Fibroblast of the aortic adventitia (primary cell): ENCODE measurements at regions not wholly inside any gene's neighbourhood (a gene's known extent, or its start where the extent isn't known, plus 50 kb on each side); places are given as distances from the start of the nearest gene placed in this dataset.

Experiments
- DNase-seq: peaks from one replicate; pipeline ENCODE4 v3.0.0-alpha.2; 2010; ENCODE audit warnings: low read depth
- H3K4me3 ChIP-seq: 2 replicates; pipeline ENCODE4 v1.5.1; 2011; ENCODE audit warnings: low read depth, mild to moderate bottlenecking, control low read depth, low read length, moderate library complexity
- CTCF ChIP-seq: IDR thresholded peaks from 2 replicates; pipeline ENCODE4 v1.5.1; 2011; ENCODE audit warnings: mild to moderate bottlenecking, low read length, control low read depth, inconsistent platforms; ENCODE audit not compliant: insufficient read depth

- no peak for TF ChIP-seq CTCF
Measured at GRCh38 chr6:11425431-11425871, 112.1 kb upstream of the TMEM170B start.

GRCh38 chr6:11424395-11425034 lies 113.0 kb upstream of the TMEM170B start:
- H3K4me3 ChIP-seq = no peak overlapping the region
- no peak for TF ChIP-seq CTCF
- no peak for DNase-seq

More at GRCh38 chr6:11425431-11425871, 112.1 kb upstream of the TMEM170B start:
- no peak for DNase-seq
- H3K4me3 ChIP-seq = no peak overlapping the region

DNA sequence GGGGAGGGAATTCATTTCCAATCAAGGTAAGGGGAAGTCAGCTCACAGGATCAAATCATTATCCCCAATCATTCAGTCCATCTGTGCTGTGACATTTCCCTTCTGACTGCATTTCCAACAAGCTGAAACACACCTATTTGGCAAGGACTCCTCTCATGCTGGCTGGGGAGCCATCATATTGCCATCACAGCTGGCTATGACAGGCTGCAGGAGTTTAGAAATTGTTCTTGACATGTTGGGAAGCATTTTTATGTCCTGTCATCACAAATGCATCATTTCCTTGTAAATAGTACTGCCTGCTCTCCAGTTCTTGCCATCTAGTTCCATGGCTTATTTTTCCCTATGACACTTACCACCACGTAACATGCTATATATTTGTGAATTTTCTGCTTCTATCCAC lies 113.9 kb upstream of the TMEM170B start:
- H3K4me3 ChIP-seq = no peak overlapping the region
- TF ChIP-seq CTCF = no peak
- DNase-seq = no peak

DNA sequence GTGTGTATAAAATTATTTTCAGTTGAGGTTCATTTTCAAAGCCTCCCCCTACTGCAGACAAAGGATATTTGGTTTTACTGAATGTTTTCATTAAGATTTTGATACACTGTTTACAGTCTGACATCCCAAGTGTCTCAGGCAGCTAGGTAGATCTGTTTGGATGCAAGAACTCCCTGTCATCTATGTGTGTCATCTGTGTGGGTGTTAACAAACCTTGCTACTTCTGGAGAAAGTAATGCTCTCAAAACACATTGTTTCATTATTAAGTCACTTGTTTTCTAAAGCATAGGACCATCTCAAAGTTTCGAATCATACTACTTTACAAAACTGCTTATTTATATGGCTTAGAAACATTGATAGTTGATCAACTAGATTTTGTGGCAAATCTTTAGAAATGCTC lies 114.5 kb upstream of the TMEM170B start:
- no peak overlapping the region for H3K4me3 ChIP-seq
- no peak for DNase-seq
- no peak for TF ChIP-seq CTCF

GRCh38 chr6:11419763-11420453 lies 117.6 kb upstream of the TMEM170B start:
- TF ChIP-seq CTCF = no peak
- H3K4me3 ChIP-seq = no peak overlapping the region
- DNase-seq = no peak

GRCh38 chr6:11418290-11418905 lies 119.2 kb upstream of the TMEM170B start:
- no peak overlapping the region for H3K4me3 ChIP-seq
- DNase-seq = no peak
- no peak for TF ChIP-seq CTCF
